HCT116 (cell line): ENCODE measurements at regions not wholly inside any gene's neighbourhood (a gene's known extent, or its start where the extent isn't known, plus 50 kb on each side); places are given as distances from the start of the nearest gene placed in this dataset.

ENCODE experiments used
- EZH2 ChIP-seq: fragments of 200-600 bp; sonication (generic); IDR thresholded peaks from 2 replicates; pipeline ENCODE4 v1.6.1; 2017; ENCODE audit warnings: antibody characterized with exemption, mixed run types
- POLR2A ChIP-seq: IDR thresholded peaks from 2 replicates; pipeline ENCODE4 v1.7.0; 2011; ENCODE audit warnings: borderline replicate concordance; ENCODE audit not compliant: insufficient read depth, insufficient read length; ENCODE audit errors: extremely low read depth
- RAD21 ChIP-seq: IDR thresholded peaks from 2 replicates; pipeline ENCODE4 v1.6.1; 2012; ENCODE audit warnings: low read depth, mild to moderate bottlenecking
- ZNF274 ChIP-seq: fragments of 200-500 bp; sonication (Bioruptor generic); IDR thresholded peaks from 2 replicates; pipeline ENCODE4 v1.6.1; 2014; ENCODE audit warnings: mild to moderate bottlenecking, low read depth, low read length, inconsistent platforms
- TF ChIP-seq, protein P1 (sequence below), 3 experiments: fragments of 200-600 bp in 1 of 3; sonication (generic) in 1 of 3; IDR thresholded peaks in 2 of 3; conservative IDR thresholded peaks in 1 of 3; 2 replicates each; pipeline ENCODE4 v1.5.1; 2012 to 2017; ENCODE audit warnings: low read depth in 2 of 3, low read length in 2 of 3, antibody characterized with exemption in 1 of 3, borderline replicate concordance in 1 of 3, control low read depth in 1 of 3, mild to moderate bottlenecking in 1 of 3, mixed read lengths in 1 of 3, mixed run types in 1 of 3, moderate library complexity in 1 of 3; ENCODE audit not compliant: insufficient read depth in 1 of 3

GRCh38 chr9:80378669-80379293, 807.0 kb downstream of the TLE4 start:
- TF ChIP-seq, protein P1, sequence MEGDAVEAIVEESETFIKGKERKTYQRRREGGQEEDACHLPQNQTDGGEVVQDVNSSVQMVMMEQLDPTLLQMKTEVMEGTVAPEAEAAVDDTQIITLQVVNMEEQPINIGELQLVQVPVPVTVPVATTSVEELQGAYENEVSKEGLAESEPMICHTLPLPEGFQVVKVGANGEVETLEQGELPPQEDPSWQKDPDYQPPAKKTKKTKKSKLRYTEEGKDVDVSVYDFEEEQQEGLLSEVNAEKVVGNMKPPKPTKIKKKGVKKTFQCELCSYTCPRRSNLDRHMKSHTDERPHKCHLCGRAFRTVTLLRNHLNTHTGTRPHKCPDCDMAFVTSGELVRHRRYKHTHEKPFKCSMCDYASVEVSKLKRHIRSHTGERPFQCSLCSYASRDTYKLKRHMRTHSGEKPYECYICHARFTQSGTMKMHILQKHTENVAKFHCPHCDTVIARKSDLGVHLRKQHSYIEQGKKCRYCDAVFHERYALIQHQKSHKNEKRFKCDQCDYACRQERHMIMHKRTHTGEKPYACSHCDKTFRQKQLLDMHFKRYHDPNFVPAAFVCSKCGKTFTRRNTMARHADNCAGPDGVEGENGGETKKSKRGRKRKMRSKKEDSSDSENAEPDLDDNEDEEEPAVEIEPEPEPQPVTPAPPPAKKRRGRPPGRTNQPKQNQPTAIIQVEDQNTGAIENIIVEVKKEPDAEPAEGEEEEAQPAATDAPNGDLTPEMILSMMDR (IDR thresholded peaks at IDR 0.05 in 2 of 3, conservative IDR thresholded peaks at IDR 0.05 in 1 of 3; ENCODE audit: borderline replicate concordance in 1 of 3, insufficient read depth in 1 of 3, low read depth in 2 of 3, low read length in 2 of 3): no peak
- TF ChIP-seq RAD21: no peak
- TF ChIP-seq ZNF274: no peak
- TF ChIP-seq POLR2A: no peak
- TF ChIP-seq EZH2: no peak
